Gastrocnemius medialis (tissue), 4 donors: ENCODE measurements at regions not wholly inside any gene's neighbourhood (a gene's known extent, or its start where the extent isn't known, plus 50 kb on each side); places are given as distances from the start of the nearest gene placed in this dataset.
"Not testable (repeated sequence)": the region's sequence is repeated elsewhere in the genome, so short reads cannot be mapped to it uniquely, and the experiment has no call there.

ENCODE experiments used
- ATAC-seq, 2 donors: fragments of 150-250 bp; one replicate each; pipeline ENCODE4 v1.9.1; 2016
- DNase-seq, 2 donors: peaks; one replicate each; pipeline ENCODE4 v3.0.0-alpha.2; 2019
- H3K27ac ChIP-seq, 4 donors: fragments of 200-600 bp; sonication (generic); 1 replicate in 1 of 4; 2 replicates in 3 of 4; pipeline ENCODE4 v1.5.1; 2016 to 2018; ENCODE audit warnings: mild to moderate bottlenecking in 2 of 4, moderate library complexity in 1 of 4
- H3K27me3 ChIP-seq, 3 donors: fragments of 200-600 bp; sonication (generic) in 2 of 3; 1 replicate in 1 of 3; 2 replicates in 2 of 3; pipeline versions ENCODE4 v1.5.1 to v1.6.0; 2016 to 2019; ENCODE audit warnings: mild to moderate bottlenecking in 1 of 3, moderate library complexity in 1 of 3
- H3K36me3 ChIP-seq, 2 donors: fragments of 200-600 bp; sonication (generic) in 1 of 2; one replicate each; pipeline ENCODE4 v1.5.1; 2017 to 2018
- H3K4me1 ChIP-seq, 2 donors: fragments of 200-600 bp; sonication (generic) in 1 of 2; one replicate each; pipeline ENCODE4 v1.5.1; 2016 to 2017; ENCODE audit warnings: mild to moderate bottlenecking in 2 of 2
- H3K4me3 ChIP-seq, 4 donors: fragments of 200-600 bp; sonication (generic) in 3 of 4; 1 replicate in 1 of 4; 2 replicates in 3 of 4; pipeline ENCODE4 v1.5.1; 2016 to 2019; ENCODE audit warnings: mild to moderate bottlenecking in 2 of 4
- H3K9me3 ChIP-seq, 3 donors: fragments of 200-600 bp; sonication (generic) in 2 of 3; 1 replicate in 1 of 3; 2 replicates in 2 of 3; pipeline ENCODE4 v1.5.1; 2016 to 2019
- CTCF ChIP-seq, 5 experiments: fragments of 450-650 bp in 3 of 5; fragments of 200-600 bp in 2 of 5; sonication (generic) in 2 of 5; IDR thresholded peaks in 4 of 5; conservative IDR thresholded peaks in 1 of 5; 1 replicate in 4 of 5; 2 replicates in 1 of 5; pipeline ENCODE4 v1.5.1; 2016 to 2019; ENCODE audit warnings: antibody characterized with exemption in 5 of 5, mild to moderate bottlenecking in 3 of 5, moderate library complexity in 3 of 5
- POLR2A ChIP-seq, 2 donors: fragments of 450-650 bp; IDR thresholded peaks; one replicate each; pipeline ENCODE4 v1.6.1; 2017; ENCODE audit warnings: antibody characterized with exemption in 2 of 2, mild to moderate bottlenecking in 2 of 2, moderate library complexity in 2 of 2
- in situ Hi-C, 4 donors: fragments of 200-750 bp; cut with MboI; loops; one replicate each; pipeline versions ENCODE4 v1.15.0 to v1.8.0; 2017; ENCODE audit warnings: low sequenced_read_pairs in 4 of 4
- intact Hi-C: fragments of 100-400 bp; cut with DNase I; formaldehyde crosslinking; loops from one replicate; pipeline ENCODE4 v1.15.1; 2023; ENCODE audit warnings: low total_unique reads

- no peak overlapping the region for H3K4me3 ChIP-seq
- TF ChIP-seq POLR2A (IDR thresholded peaks at IDR 0.05) (no peak), CTCF (IDR thresholded peaks at IDR 0.05 in 4 of 5, conservative IDR thresholded peaks at IDR 0.05 in 1 of 5) (no peak)
- no peak for ATAC-seq
Measured at GRCh38 chr13:97884707-97885468, 68.6 kb upstream of the IPO5 start.

GRCh38 chr13:97885641-97886040, 67.8 kb upstream of the IPO5 start:
- Histone ChIP-seq H3K27ac (no peak overlapping the region), H3K4me3 (no peak overlapping the region), H3K4me1 (no peaks in the 10 kb centered on the region), H3K27me3 (no peaks in the 10 kb centered on the region), H3K36me3 (no peaks in the 10 kb centered on the region), H3K9me3 (no peaks in the 10 kb centered on the region)
- in situ Hi-C loops, result no loop called here
- intact Hi-C loops, result no loop called here
- ATAC-seq (no peak), DNase-seq (no peak)
- TF ChIP-seq CTCF (IDR thresholded peaks at IDR 0.05 in 4 of 5, conservative IDR thresholded peaks at IDR 0.05 in 1 of 5), result no peak
- no peak for TF ChIP-seq POLR2A (IDR thresholded peaks at IDR 0.05)

More at GRCh38 chr13:97884707-97885468, 68.6 kb upstream of the IPO5 start:
- DNase-seq, result no peak
- H3K4me1 ChIP-seq, result no peaks in the 10 kb centered on the region
- no peaks in the 10 kb centered on the region for H3K9me3 ChIP-seq
- intact Hi-C loops (no loop called here), in situ Hi-C loops (no loop called here)
- no peaks in the 10 kb centered on the region for H3K36me3 ChIP-seq
- no peaks in the 10 kb centered on the region for H3K27me3 ChIP-seq
- H3K27ac ChIP-seq, result no peak overlapping the region

GRCh38 chr13:97889803-97890202, 63.7 kb upstream of the IPO5 start:
- TF ChIP-seq CTCF (IDR thresholded peaks at IDR 0.05 in 4 of 5, conservative IDR thresholded peaks at IDR 0.05 in 1 of 5) (no peak), POLR2A (IDR thresholded peaks at IDR 0.05) (no peak)
- in situ Hi-C loops (no loop called here), intact Hi-C loops (no loop called here)
- Histone ChIP-seq H3K27me3 (no peaks in the 10 kb centered on the region), H3K4me1 (no peaks in the 10 kb centered on the region), H3K27ac (no peak overlapping the region), H3K4me3 (no peak overlapping the region), H3K9me3 (no peaks in the 10 kb centered on the region), H3K36me3 (no peaks in the 10 kb centered on the region)
- ATAC-seq (peak; percentile 74 to 84), DNase-seq (peak; percentile 38 to 69)

- H3K36me3 ChIP-seq, result no peaks in the 10 kb centered on the region
- no peak for DNase-seq
- in situ Hi-C loops, result no loop called here
Measured at GRCh38 chr13:97890573-97890972, 62.9 kb upstream of the IPO5 start.

GRCh38 chr13:97891964-97892363, 61.5 kb upstream of the IPO5 start:
- H3K27ac ChIP-seq, H3K9me3 ChIP-seq, H3K27me3 ChIP-seq, H3K36me3 ChIP-seq, H3K4me3 ChIP-seq, in situ Hi-C loops, intact Hi-C loops, H3K4me1 ChIP-seq, ATAC-seq: not testable (repeated sequence)
- peak in 1 of 2 donors; percentile 25 for DNase-seq

More at GRCh38 chr13:97890573-97890972, 62.9 kb upstream of the IPO5 start:
- Histone ChIP-seq H3K27me3 (no peaks in the 10 kb centered on the region), H3K9me3 (no peaks in the 10 kb centered on the region), H3K27ac (no peak overlapping the region), H3K4me1 (no peaks in the 10 kb centered on the region), H3K4me3 (no peak overlapping the region)
- no peak for ATAC-seq
- intact Hi-C loops, result no loop called here
- no peak for TF ChIP-seq POLR2A (IDR thresholded peaks at IDR 0.05)
- TF ChIP-seq CTCF (IDR thresholded peaks at IDR 0.05 in 4 of 5, conservative IDR thresholded peaks at IDR 0.05 in 1 of 5), result no peak
